Fibroblast of lung (primary cell): ENCODE measurements at regions not wholly inside any gene's neighbourhood (a gene's known extent, or its start where the extent isn't known, plus 50 kb on each side); places are given as distances from the start of the nearest gene placed in this dataset.

Source experiments
- DNase-seq, 2 donors: peaks; one replicate each; pipeline versions ENCODE4 v3.0.0 to v3.0.0-alpha.2; 2010; ENCODE audit warnings: low read depth in 2 of 2
- H2AFZ ChIP-seq: 2 replicates; pipeline ENCODE4 v1.5.1; 2012; ENCODE audit warnings: low read length, control low read depth, inconsistent platforms
- H3K27ac ChIP-seq: 2 replicates; pipeline ENCODE4 v1.5.1; 2011; ENCODE audit warnings: low read length, control low read depth; ENCODE audit not compliant: insufficient read depth
- H3K27me3 ChIP-seq: 2 replicates; pipeline ENCODE4 v1.5.1; 2011; ENCODE audit warnings: mild to moderate bottlenecking, low read length; ENCODE audit not compliant: control insufficient read depth, insufficient read depth
- H3K36me3 ChIP-seq: 2 replicates; pipeline ENCODE4 v1.5.1; 2011; ENCODE audit warnings: low read length; ENCODE audit not compliant: control insufficient read depth, insufficient read depth
- H3K4me1 ChIP-seq: 2 replicates; pipeline ENCODE4 v1.5.1; 2011; ENCODE audit warnings: low read length; ENCODE audit not compliant: control insufficient read depth, insufficient read depth; ENCODE audit errors: extremely low read depth
- H3K4me2 ChIP-seq: 2 replicates; pipeline ENCODE4 v1.5.1; 2011; ENCODE audit warnings: low read length, control low read depth; ENCODE audit not compliant: insufficient read depth; ENCODE audit errors: extremely low read depth
- H3K4me3 ChIP-seq, 4 experiments: fragments of 200-600 bp in 1 of 4; sonication (generic) in 1 of 4; replicated peaks in 1 of 4; 2 replicates each; pipeline ENCODE4 v1.5.1; 2011 to 2016; ENCODE audit warnings: low read length in 4 of 4, low read depth in 3 of 4, mild to moderate bottlenecking in 3 of 4, control low read depth in 2 of 4, inconsistent platforms in 1 of 4, mixed read lengths in 1 of 4; ENCODE audit not compliant: insufficient read depth in 1 of 4; ENCODE audit errors: control extremely low read depth in 1 of 4
- H3K79me2 ChIP-seq: 2 replicates; pipeline ENCODE4 v1.5.1; 2012; ENCODE audit warnings: mild to moderate bottlenecking, low read length, inconsistent platforms; ENCODE audit not compliant: control insufficient read depth, insufficient read depth
- H3K9ac ChIP-seq: 2 replicates; pipeline ENCODE4 v1.5.1; 2011; ENCODE audit warnings: mild to moderate bottlenecking, low read length, control low read depth; ENCODE audit not compliant: insufficient read depth
- H3K9me3 ChIP-seq: 2 replicates; pipeline ENCODE4 v1.5.1; 2012; ENCODE audit warnings: low read depth, low read length; ENCODE audit not compliant: control insufficient read depth, insufficient read depth
- H4K20me1 ChIP-seq: 2 replicates; pipeline ENCODE4 v1.5.1; 2011; ENCODE audit warnings: low read length; ENCODE audit not compliant: control insufficient read depth, insufficient read depth; ENCODE audit errors: extremely low read depth
- CTCF ChIP-seq, 2 donors: IDR thresholded peaks in 1 of 2; conservative IDR thresholded peaks in 1 of 2; 1 replicate in 1 of 2; 2 replicates in 1 of 2; pipeline ENCODE4 v1.5.1; 2011 to 2012; ENCODE audit warnings: low read length in 2 of 2, control low read depth in 1 of 2, inconsistent platforms in 1 of 2, low read depth in 1 of 2, mild to moderate bottlenecking in 1 of 2
- EZH2 ChIP-seq: IDR thresholded peaks from 2 replicates; pipeline ENCODE4 v1.5.1; 2012; ENCODE audit warnings: low read length, control low read depth, mild to moderate bottlenecking; ENCODE audit errors: missing control alignments

GRCh38 chr6:117165911-117166499 lies 99.4 kb upstream of the VGLL2 start:
- no peak for DNase-seq
- H4K20me1 ChIP-seq, result no peaks in the 10 kb centered on the region
- no peak overlapping the region for H3K4me2 ChIP-seq
- H3K36me3 ChIP-seq, result no peaks in the 10 kb centered on the region
- H3K4me1 ChIP-seq, result no peaks in the 10 kb centered on the region
- H3K27me3 ChIP-seq, result no peaks in the 10 kb centered on the region
- H3K27ac ChIP-seq, result no peak overlapping the region
- H2AFZ ChIP-seq, result no peak overlapping the region
- no peaks in the 10 kb centered on the region for H3K9me3 ChIP-seq
- no peaks in the 10 kb centered on the region for H3K79me2 ChIP-seq
- no peak overlapping the region for H3K9ac ChIP-seq
- TF ChIP-seq EZH2 (no peak), CTCF (conservative IDR thresholded peaks at IDR 0.05 in 1 of 2, IDR thresholded peaks at IDR 0.05 in 1 of 2; ENCODE audit: low read depth in 1 of 2, low read length in 2 of 2) (no peak)
- H3K4me3 ChIP-seq, result no peak overlapping the region

- H3K27me3 ChIP-seq, result no peaks in the 10 kb centered on the region
- peak in 1 of 2 donors; percentile 46 for DNase-seq
- H3K79me2 ChIP-seq, result no peaks in the 10 kb centered on the region
- no peak overlapping the region for H2AFZ ChIP-seq
- no peak overlapping the region for H3K27ac ChIP-seq
- TF ChIP-seq CTCF (conservative IDR thresholded peaks at IDR 0.05 in 1 of 2, IDR thresholded peaks at IDR 0.05 in 1 of 2; ENCODE audit: low read depth in 1 of 2, low read length in 2 of 2) (no peak), EZH2 (no peak)
- no peaks in the 10 kb centered on the region for H3K9me3 ChIP-seq
- no peak overlapping the region for H3K4me3 ChIP-seq
- no peak overlapping the region for H3K9ac ChIP-seq
- H3K4me2 ChIP-seq, result no peak overlapping the region
- no peaks in the 10 kb centered on the region for H4K20me1 ChIP-seq
- no peaks in the 10 kb centered on the region for H3K4me1 ChIP-seq
- H3K36me3 ChIP-seq, result no peaks in the 10 kb centered on the region
Observed at GRCh38 chr6:117167520-117168271, 97.7 kb upstream of the VGLL2 start.

DNA sequence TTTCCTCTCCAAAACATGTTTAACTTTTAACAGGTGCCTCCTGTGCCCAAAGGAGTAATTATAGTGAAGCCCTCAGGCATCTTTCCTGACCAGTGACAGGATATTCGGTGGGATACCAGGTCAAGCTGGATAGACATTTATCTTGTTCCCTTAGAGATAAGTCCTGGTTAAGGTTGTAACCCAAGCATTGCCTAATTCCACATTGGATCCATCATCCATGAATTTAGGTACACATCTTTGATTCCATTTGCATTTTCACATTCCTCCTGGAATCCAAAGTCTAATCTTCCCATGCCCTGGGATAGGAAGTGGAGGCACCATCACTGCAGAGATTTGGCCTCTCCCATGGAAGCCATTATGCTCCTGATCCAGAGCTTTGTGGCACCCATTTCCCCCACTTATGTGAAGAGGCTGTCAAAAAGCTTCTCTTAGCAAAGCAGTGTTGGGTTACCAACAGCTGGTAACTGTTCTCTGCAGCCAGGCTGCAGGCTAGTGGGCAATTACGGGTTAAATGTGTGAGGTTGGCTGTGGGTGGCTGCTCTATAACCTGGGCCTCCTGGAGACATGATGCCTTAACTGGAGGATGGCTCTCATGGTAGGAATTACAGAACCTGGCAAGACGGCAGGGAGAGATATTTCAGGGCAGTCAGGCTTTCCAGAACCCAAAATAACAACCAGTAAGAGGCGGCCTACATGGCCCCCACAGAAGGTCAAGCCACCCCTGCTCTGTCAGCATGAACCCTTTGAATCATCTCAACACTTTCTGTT lies 96.9 kb upstream of the VGLL2 start:
- no peaks in the 10 kb centered on the region for H3K36me3 ChIP-seq
- DNase-seq, result no peak
- H3K4me1 ChIP-seq, result no peaks in the 10 kb centered on the region
- no peaks in the 10 kb centered on the region for H4K20me1 ChIP-seq
- H3K4me2 ChIP-seq, result no peak overlapping the region
- H3K27me3 ChIP-seq, result no peaks in the 10 kb centered on the region
- H3K27ac ChIP-seq, result no peak overlapping the region
- no peak overlapping the region for H2AFZ ChIP-seq
- TF ChIP-seq CTCF (conservative IDR thresholded peaks at IDR 0.05 in 1 of 2, IDR thresholded peaks at IDR 0.05 in 1 of 2; ENCODE audit: low read depth in 1 of 2, low read length in 2 of 2) (no peak), EZH2 (no peak)
- no peak overlapping the region for H3K4me3 ChIP-seq
- H3K79me2 ChIP-seq, result no peaks in the 10 kb centered on the region
- H3K9ac ChIP-seq, result no peak overlapping the region
- H3K9me3 ChIP-seq, result no peaks in the 10 kb centered on the region
